GM12874 (cell line): ENCODE measurements at regions not wholly inside any gene's neighbourhood (a gene's known extent, or its start where the extent isn't known, plus 50 kb on each side); places are given as distances from the start of the nearest gene placed in this dataset.

Experiments used
- TF ChIP-seq, protein P1 (sequence below): IDR thresholded peaks from 2 replicates; pipeline ENCODE4 v1.5.1; 2011; ENCODE audit warnings: low read depth, mild to moderate bottlenecking, control low read depth, low read length, moderate library complexity; ENCODE audit not compliant: insufficient read depth

DNA sequence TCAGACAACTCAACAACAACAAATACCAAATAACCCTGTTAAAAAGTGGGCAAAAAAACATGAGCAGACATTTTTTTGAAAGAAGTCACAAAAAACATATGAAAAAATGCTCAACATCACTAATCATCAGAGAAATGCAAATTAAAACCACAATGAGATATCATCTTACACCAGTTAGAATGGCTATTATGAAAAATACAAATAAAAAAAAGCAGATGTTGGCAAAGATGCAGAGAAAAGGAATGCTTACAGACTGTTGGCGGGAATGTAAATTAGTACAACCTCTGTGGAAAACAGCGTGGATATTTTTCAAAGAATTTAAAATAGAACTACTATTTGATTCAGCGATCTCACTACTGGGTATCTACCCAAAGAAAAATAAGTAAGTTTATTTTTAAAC, 114.0 kb downstream of the SLC38A4 start:
- TF ChIP-seq, protein P1, sequence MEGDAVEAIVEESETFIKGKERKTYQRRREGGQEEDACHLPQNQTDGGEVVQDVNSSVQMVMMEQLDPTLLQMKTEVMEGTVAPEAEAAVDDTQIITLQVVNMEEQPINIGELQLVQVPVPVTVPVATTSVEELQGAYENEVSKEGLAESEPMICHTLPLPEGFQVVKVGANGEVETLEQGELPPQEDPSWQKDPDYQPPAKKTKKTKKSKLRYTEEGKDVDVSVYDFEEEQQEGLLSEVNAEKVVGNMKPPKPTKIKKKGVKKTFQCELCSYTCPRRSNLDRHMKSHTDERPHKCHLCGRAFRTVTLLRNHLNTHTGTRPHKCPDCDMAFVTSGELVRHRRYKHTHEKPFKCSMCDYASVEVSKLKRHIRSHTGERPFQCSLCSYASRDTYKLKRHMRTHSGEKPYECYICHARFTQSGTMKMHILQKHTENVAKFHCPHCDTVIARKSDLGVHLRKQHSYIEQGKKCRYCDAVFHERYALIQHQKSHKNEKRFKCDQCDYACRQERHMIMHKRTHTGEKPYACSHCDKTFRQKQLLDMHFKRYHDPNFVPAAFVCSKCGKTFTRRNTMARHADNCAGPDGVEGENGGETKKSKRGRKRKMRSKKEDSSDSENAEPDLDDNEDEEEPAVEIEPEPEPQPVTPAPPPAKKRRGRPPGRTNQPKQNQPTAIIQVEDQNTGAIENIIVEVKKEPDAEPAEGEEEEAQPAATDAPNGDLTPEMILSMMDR: no peak

DNA sequence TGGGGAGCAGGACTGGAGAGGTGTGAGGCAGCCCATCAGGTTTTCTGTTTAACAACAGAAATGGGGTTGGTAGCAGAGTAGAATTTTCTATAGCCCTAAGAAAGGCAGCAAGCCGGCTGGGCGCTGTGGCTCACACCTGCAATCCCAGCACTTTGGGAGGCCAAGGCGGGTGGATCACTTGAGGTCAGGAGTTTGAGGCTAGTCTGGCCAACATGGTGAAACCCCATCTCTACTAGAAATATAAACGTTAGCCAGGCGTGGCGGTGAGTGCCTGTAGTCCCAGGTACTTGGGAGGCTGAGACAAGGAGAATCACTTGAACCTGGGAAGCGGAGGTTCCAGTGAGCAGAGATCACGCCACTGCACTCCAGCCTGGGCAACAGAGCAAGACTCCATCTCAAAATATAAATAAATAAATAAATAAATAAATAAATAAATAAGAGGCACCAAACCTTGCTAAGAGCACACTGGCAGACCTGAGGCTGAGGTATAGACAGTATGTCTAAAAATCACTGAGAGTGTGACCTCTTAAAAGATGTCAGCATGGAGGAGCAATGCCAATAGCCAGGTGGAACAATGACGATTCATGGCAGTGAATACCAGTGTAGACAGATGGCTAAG, 115.6 kb downstream of the SLC38A4 start:
- TF ChIP-seq, protein P1: no peak

- TF ChIP-seq, protein P1: no peak
These were observed 123.0 kb downstream of the SLC38A4 start for GRCh38 chr12:46702581-46703344.

DNA sequence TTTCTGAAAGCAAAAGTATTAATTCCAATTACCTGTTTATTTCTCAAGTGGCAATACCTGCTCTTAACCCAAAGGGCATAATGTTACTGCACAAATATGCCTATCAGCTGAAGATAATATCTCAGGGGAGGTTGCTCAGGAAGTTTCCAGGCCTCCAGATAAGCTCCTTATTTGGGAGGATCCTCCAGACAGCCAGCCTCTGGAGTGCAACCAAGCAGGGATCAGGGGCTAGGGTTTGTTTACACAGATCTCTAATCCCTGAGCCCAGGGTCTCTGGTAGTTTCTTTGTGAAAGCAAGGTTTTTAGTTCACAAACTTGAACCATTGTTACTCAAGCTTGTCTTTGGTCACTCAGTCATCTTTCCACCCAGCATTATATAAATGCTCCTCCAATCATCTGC, 124.4 kb downstream of the SLC38A4 start:
- TF ChIP-seq, protein P1: no peak

GRCh38 chr12:46699986-46700385, 125.8 kb downstream of the SLC38A4 start:
- TF ChIP-seq, protein P1: no peak

DNA sequence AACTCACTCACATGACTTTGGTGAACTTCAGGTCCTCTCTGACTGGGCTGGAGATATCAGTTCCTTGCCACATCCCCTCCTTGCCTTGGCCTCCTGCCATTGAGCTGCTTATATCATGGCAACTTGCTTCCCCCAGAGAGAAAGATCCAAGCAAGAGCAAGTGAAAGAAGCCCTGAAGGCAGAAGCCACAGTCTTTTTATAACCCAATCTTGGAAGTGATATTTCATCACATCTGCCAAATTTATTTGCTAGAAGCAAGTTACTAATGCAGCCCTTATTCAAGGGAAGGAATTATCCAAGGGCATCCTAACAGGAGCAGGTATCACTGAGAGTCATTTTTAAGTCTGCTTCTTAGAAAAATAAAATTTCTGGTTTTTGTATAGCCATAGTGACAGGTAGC, 127.8 kb downstream of the SLC38A4 start:
- TF ChIP-seq, protein P1: no peak

GRCh38 chr12:46693518-46693917, 132.3 kb downstream of the SLC38A4 start:
- TF ChIP-seq, protein P1: no peak
